Effector memory CD8-positive, alpha-beta T cell (primary cell): ENCODE measurements at regions not wholly inside any gene's neighbourhood (a gene's known extent, or its start where the extent isn't known, plus 50 kb on each side); places are given as distances from the start of the nearest gene placed in this dataset.

Source experiments
- ATAC-seq: fragments of 150-1000 bp; cut with Tn5 transposase; replicated peaks from 2 replicates; pipeline ENCODE4 v1.10.0; 2021; ENCODE audit warnings: mild to moderate bottlenecking, moderate library complexity
- DNase-seq, 3 experiments: peaks; one replicate each; pipeline ENCODE4 v3.0.0; 2021
- H3K27ac Mint-ChIP-seq, 2 donors: one replicate each; pipeline ENCODE4 v1.8.0; 2022; ENCODE audit warnings: mild to moderate bottlenecking in 2 of 2, mixed read lengths in 2 of 2, moderate library complexity in 2 of 2
- H3K27me3 Mint-ChIP-seq, 2 donors: one replicate each; pipeline ENCODE4 v1.8.0; 2022; ENCODE audit warnings: mixed read lengths in 2 of 2
- H3K36me3 Mint-ChIP-seq: one replicate; pipeline ENCODE4 v1.8.0; 2022; ENCODE audit warnings: mild to moderate bottlenecking, moderate library complexity, mixed read lengths; ENCODE audit not compliant: insufficient read depth
- H3K4me1 Mint-ChIP-seq, 2 donors: one replicate each; pipeline ENCODE4 v1.8.0; 2022; ENCODE audit warnings: low read depth in 2 of 2, mixed read lengths in 2 of 2
- H3K4me3 Mint-ChIP-seq, 2 donors: one replicate each; pipeline ENCODE4 v1.8.0; 2022; ENCODE audit warnings: mild to moderate bottlenecking in 2 of 2, mixed read lengths in 2 of 2, moderate library complexity in 2 of 2
- H3K9me3 Mint-ChIP-seq, 2 donors: one replicate each; pipeline ENCODE4 v1.8.0; 2022; ENCODE audit warnings: mixed read lengths in 2 of 2

DNA sequence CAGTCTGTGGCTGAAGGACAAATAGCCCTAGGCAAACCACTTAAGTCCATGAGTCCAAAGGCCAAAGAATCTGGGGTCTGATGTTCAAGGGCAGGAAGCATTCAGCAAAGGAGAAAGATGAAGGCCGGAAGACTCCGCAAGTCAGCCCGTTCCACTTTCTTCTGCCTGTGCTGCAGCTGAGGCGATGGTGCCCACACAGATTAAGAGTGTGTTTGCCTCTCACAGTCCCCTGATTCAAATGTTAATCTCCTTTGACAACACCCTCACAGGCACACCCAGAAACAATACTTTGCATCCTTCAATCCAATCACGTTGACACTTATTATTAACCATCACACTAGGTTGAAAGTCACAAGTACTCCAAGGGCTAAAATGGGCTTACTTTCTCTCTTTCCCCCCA is 605.4 kb upstream of the GNPDA2 start:
- no peak for DNase-seq
- H3K4me3 Mint-ChIP-seq = no peak overlapping the region
- no peaks in the 10 kb centered on the region for H3K4me1 Mint-ChIP-seq
- peaks cover 0 to 11% of the 10 kb centered on the region in 2 donors for H3K9me3 Mint-ChIP-seq
- no peaks in the 10 kb centered on the region for H3K27me3 Mint-ChIP-seq
- H3K36me3 Mint-ChIP-seq = no peaks in the 10 kb centered on the region
- ATAC-seq = no peak
- H3K27ac Mint-ChIP-seq = no peak overlapping the region

DNA sequence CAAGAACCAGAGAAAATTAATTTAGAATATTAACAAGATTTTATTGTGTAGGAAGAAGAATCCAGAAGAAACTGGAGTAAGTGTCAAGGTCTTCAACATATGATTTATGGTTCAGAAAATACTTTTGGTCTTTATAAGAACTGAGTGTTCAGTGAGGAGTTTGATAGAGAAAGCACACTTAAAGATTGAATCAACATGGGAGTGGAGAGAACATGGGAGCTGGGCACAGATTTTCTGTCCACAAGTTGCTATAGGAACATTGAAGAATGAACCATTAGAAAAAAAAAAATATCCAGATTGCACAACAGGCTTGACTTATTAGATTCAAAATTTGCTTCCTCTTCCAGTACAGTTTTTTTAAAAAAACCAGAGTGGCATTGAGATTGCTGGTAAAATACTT is 601.2 kb upstream of the GNPDA2 start:
- Mint-ChIP-seq H3K36me3 (no peaks in the 10 kb centered on the region), H3K27ac (no peak overlapping the region), H3K9me3 (peaks cover 0 to 11% of the 10 kb centered on the region in 2 donors), H3K27me3 (no peaks in the 10 kb centered on the region), H3K4me1 (no peaks in the 10 kb centered on the region), H3K4me3 (no peak overlapping the region)
- ATAC-seq (no peak), DNase-seq (no peak)

- H3K4me3 Mint-ChIP-seq = no peak overlapping the region
- ATAC-seq (no peak), DNase-seq (no peak)
- H3K9me3 Mint-ChIP-seq = peaks cover 0 to 8% of the 10 kb centered on the region in 2 donors
- no peak overlapping the region for H3K27ac Mint-ChIP-seq
- H3K27me3 Mint-ChIP-seq = no peaks in the 10 kb centered on the region
- H3K36me3 Mint-ChIP-seq = no peaks in the 10 kb centered on the region
- no peaks in the 10 kb centered on the region for H3K4me1 Mint-ChIP-seq
Measured at GRCh38 chr4:45324455-45325417, 598.4 kb upstream of the GNPDA2 start.

DNA sequence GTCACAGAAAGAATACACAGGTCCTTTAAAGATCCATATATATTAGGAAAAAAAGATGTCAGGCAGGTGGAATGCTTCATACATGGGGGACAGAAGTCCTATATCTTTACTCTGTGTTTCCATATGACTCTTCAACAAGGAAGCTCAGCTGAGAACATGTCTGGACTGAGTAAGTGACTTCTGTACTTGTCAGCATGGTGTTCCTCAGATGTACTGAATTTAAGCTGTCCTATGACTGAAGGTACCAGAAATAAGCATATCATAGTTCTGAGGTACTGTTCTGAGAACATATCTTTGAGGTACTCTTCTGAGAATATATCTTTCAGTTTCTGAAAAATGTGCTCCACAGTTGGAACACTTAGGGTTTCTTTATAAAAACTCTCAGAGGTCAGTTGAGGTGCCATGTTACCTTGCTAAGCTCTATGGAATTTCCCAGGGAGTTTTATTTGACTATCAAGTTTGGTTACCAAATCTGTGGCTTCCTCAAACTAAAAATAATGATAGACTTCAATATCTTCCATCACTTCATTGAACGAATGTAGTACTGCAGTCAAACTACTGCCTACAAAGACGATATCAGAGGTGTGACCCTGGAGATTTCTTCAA is 597.2 kb upstream of the GNPDA2 start:
- H3K27me3 Mint-ChIP-seq = no peaks in the 10 kb centered on the region
- DNase-seq (no peak), ATAC-seq (no peak)
- no peaks in the 10 kb centered on the region for H3K4me1 Mint-ChIP-seq
- H3K27ac Mint-ChIP-seq = no peak overlapping the region
- no peak overlapping the region for H3K4me3 Mint-ChIP-seq
- peaks cover 0 to 8% of the 10 kb centered on the region in 2 donors for H3K9me3 Mint-ChIP-seq
- H3K36me3 Mint-ChIP-seq = no peaks in the 10 kb centered on the region

GRCh38 chr4:45317739-45318138 is 591.4 kb upstream of the GNPDA2 start:
- no peak overlapping the region for H3K27ac Mint-ChIP-seq
- no peaks in the 10 kb centered on the region for H3K27me3 Mint-ChIP-seq
- DNase-seq (no peak), ATAC-seq (no peak)
- no peaks in the 10 kb centered on the region for H3K36me3 Mint-ChIP-seq
- no peak overlapping the region for H3K4me3 Mint-ChIP-seq
- H3K4me1 Mint-ChIP-seq = no peaks in the 10 kb centered on the region
- peaks cover 9% of the 10 kb centered on the region in 2 donors for H3K9me3 Mint-ChIP-seq

GRCh38 chr4:45317276-45317675 is 590.9 kb upstream of the GNPDA2 start:
- DNase-seq (no peak), ATAC-seq (no peak)
- H3K36me3 Mint-ChIP-seq = no peaks in the 10 kb centered on the region
- no peak overlapping the region for H3K4me3 Mint-ChIP-seq
- H3K27ac Mint-ChIP-seq = no peak overlapping the region
- H3K27me3 Mint-ChIP-seq = no peaks in the 10 kb centered on the region
- H3K9me3 Mint-ChIP-seq = peaks cover 9% of the 10 kb centered on the region in 2 donors
- H3K4me1 Mint-ChIP-seq = no peaks in the 10 kb centered on the region

GRCh38 chr4:45316257-45316656 is 589.9 kb upstream of the GNPDA2 start:
- H3K4me3 Mint-ChIP-seq = no peak overlapping the region
- DNase-seq = no peak
- no peak for ATAC-seq
- H3K27me3 Mint-ChIP-seq = no peaks in the 10 kb centered on the region
- peaks cover 9% of the 10 kb centered on the region in 2 donors for H3K9me3 Mint-ChIP-seq
- H3K36me3 Mint-ChIP-seq = no peaks in the 10 kb centered on the region
- no peak overlapping the region for H3K27ac Mint-ChIP-seq
- H3K4me1 Mint-ChIP-seq = no peaks in the 10 kb centered on the region

- H3K36me3 Mint-ChIP-seq = no peaks in the 10 kb centered on the region
- ATAC-seq (no peak), DNase-seq (no peak)
- no peaks in the 10 kb centered on the region for H3K4me1 Mint-ChIP-seq
- no peak overlapping the region for H3K27ac Mint-ChIP-seq
- no peak overlapping the region for H3K4me3 Mint-ChIP-seq
- peaks cover 0 to 2% of the 10 kb centered on the region in 2 donors for H3K9me3 Mint-ChIP-seq
- H3K27me3 Mint-ChIP-seq = no peaks in the 10 kb centered on the region
Measured at GRCh38 chr4:45302828-45303227, 576.5 kb upstream of the GNPDA2 start.

DNA sequence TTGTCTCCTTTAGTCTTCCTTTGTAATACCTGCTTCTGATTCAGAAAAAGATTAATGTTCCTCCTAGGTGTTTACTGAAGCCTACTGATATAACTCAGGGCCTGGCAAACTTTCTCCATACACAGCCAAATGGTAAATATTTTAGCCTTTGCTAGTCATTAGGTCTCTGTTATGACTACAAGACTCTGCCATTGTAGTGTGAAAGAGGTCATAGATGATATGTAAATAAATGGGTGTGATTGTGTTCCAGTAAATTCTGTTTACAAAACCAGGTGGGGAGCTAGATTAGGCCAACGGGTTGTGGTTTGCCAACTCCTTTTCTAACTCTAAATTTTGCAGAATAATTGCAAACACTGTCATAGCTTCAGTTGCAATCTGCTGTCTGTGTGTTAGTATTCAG is 568.1 kb upstream of the GNPDA2 start:
- Mint-ChIP-seq H3K9me3 (peaks cover 13 to 36% of the 10 kb centered on the region in 2 donors), H3K27me3 (no peaks in the 10 kb centered on the region), H3K36me3 (no peaks in the 10 kb centered on the region), H3K27ac (no peak overlapping the region), H3K4me3 (no peak overlapping the region), H3K4me1 (peaks cover 0 to 2% of the 10 kb centered on the region in 2 donors)
- DNase-seq (no peak), ATAC-seq (no peak)

DNA sequence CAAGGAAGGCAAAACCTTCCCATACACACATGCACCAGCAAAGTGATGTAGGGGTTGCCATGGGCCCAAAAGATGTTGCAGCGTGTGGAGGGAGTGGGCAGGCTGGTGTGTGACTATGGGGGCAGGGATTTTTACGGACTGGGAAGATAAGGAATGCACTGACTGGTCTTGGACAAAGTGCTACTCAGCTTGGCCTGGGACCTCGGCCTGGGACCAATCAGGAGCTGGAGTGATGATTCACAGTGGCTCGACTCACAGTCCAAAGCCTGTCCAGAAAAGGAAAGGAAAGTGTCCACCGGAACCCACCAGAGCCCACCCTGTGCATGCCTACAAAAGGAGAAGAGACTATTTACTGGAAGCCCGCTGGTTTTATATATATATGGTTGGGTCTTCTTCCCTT is 567.0 kb upstream of the GNPDA2 start:
- H3K4me3 Mint-ChIP-seq = no peak overlapping the region
- no peaks in the 10 kb centered on the region for H3K36me3 Mint-ChIP-seq
- H3K4me1 Mint-ChIP-seq = peaks cover 0 to 2% of the 10 kb centered on the region in 2 donors
- peaks cover 13 to 36% of the 10 kb centered on the region in 2 donors for H3K9me3 Mint-ChIP-seq
- H3K27ac Mint-ChIP-seq = no peak overlapping the region
- DNase-seq = no peak
- no peak for ATAC-seq
- no peaks in the 10 kb centered on the region for H3K27me3 Mint-ChIP-seq

GRCh38 chr4:45292844-45293243 is 566.5 kb upstream of the GNPDA2 start:
- Mint-ChIP-seq H3K9me3 (peaks cover 13 to 36% of the 10 kb centered on the region in 2 donors), H3K4me1 (peaks cover 0 to 2% of the 10 kb centered on the region in 2 donors), H3K4me3 (no peak overlapping the region), H3K36me3 (no peaks in the 10 kb centered on the region), H3K27ac (no peak overlapping the region), H3K27me3 (no peaks in the 10 kb centered on the region)
- DNase-seq (no peak), ATAC-seq (no peak)

DNA sequence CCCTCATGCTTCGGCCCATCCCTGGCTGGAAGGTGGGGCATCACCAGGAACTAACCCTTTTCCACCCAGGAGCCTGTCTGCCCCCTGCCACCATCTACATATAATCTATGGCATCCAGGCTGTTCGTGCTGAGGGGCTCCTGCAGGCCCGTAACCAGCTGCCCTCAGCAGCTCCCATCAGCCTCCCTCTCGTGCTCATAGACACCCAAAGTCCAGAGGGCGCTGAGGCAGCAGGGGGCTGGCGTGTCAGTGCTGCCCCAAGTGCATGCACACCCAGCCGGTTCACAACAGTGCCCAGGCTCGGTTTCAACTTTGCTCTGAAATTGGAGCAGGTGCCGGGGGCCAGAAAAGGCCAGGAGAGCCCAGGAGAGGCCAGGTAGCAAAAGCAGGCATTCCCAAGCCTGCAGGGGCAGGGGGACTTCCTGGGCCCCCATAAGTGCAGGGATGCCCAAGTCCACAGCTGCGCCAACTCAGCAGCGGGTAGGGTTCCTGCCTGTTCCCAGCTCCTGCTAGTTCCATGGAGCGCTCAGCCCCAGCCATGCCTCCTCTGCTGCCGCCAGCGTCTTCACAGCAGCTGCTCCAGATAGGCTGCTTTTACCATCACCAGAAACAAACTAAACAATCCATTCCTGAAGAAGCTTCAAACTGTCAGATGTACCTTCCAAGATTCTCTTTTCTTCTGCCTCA is 558.2 kb upstream of the GNPDA2 start:
- no peak for DNase-seq
- H3K27me3 Mint-ChIP-seq = no peaks in the 10 kb centered on the region
- no peak overlapping the region for H3K4me3 Mint-ChIP-seq
- H3K36me3 Mint-ChIP-seq = no peaks in the 10 kb centered on the region
- H3K27ac Mint-ChIP-seq = no peak overlapping the region
- peaks cover 6 to 13% of the 10 kb centered on the region in 2 donors for H3K9me3 Mint-ChIP-seq
- no peak for ATAC-seq
- H3K4me1 Mint-ChIP-seq = no peaks in the 10 kb centered on the region

- no peak for ATAC-seq
- H3K9me3 Mint-ChIP-seq = peaks cover 6 to 13% of the 10 kb centered on the region in 2 donors
- H3K27me3 Mint-ChIP-seq = no peaks in the 10 kb centered on the region
- H3K4me1 Mint-ChIP-seq = no peaks in the 10 kb centered on the region
- H3K36me3 Mint-ChIP-seq = no peaks in the 10 kb centered on the region
- no peak overlapping the region for H3K27ac Mint-ChIP-seq
- no peak for DNase-seq
- H3K4me3 Mint-ChIP-seq = no peak overlapping the region
Measured at GRCh38 chr4:45283352-45283751, 557.0 kb upstream of the GNPDA2 start.
